ENCODE measurements at regions not wholly inside any gene's neighbourhood (a gene's known extent, or its start where the extent isn't known, plus 50 kb on each side); places are given as distances from the start of the nearest gene placed in this dataset.

GRCh38 chr10:20372748-20373147 is 524.4 kb downstream of the NEBL start:
- no peak for TF ChIP-seq POLR2AphosphoS5 (IDR thresholded peaks at IDR 0.05; ENCODE audit: borderline replicate concordance, low read depth, low read length)
- no peak for TF ChIP-seq EZH2 (IDR thresholded peaks at IDR 0.05)
- no peak for TF ChIP-seq FOXP2 (optimal IDR thresholded peaks at IDR 0.05; ENCODE audit: control extremely low read depth, extremely low read length, insufficient read depth)
